ENCODE measurements at regions not wholly inside any gene's neighbourhood (a gene's known extent, or its start where the extent isn't known, plus 50 kb on each side); places are given as distances from the start of the nearest gene placed in this dataset.
"Not testable (repeated sequence)": the region's sequence is repeated elsewhere in the genome, so short reads cannot be mapped to it uniquely, and the experiment has no call there.

- H3K27me3 ChIP-seq (replicated peaks; ENCODE audit: control insufficient read depth, insufficient read depth, low read length) = no peaks in the 10 kb centered on the region
- TF ChIP-seq CTCF (IDR thresholded peaks at IDR 0.05; ENCODE audit: insufficient read depth, low read length, poor library complexity, severe bottlenecking) = no peak
- no peak overlapping the region for H3K4me3 ChIP-seq (replicated peaks; ENCODE audit: low read depth, low read length)
- DNase-seq (ENCODE audit: extremely low read depth, insufficient read length) = no peak
- no peaks in the 10 kb centered on the region for H3K36me3 ChIP-seq (ENCODE audit: control insufficient read depth, insufficient read depth, low read length)
Observed at GRCh38 chr4:57344296-57344695, 234.1 kb upstream of the IGFBP7 start.

DNA sequence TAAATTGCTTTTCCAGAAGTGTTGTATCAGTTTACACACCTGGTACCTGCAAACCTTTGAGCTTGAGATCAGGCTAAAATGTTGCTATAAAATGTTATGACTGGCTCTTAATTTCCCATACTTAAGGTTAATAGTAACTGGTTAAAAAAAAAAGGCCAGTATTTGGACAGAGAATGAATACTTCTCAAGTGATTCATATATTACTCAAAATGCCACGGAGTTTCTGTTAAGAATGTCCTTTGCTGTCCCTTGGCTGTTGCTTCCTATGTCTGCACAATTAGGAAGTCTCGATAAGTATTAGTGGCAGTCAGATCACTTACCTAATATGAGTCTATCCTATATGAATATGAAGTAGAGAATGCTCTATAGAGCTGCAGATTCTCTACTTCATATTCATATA, 232.2 kb upstream of the IGFBP7 start:
- Histone ChIP-seq H3K36me3 (ENCODE audit: control insufficient read depth, insufficient read depth, low read length) (no peaks in the 10 kb centered on the region), H3K4me3 (replicated peaks; ENCODE audit: low read depth, low read length) (no peak overlapping the region), H3K27me3 (replicated peaks; ENCODE audit: control insufficient read depth, insufficient read depth, low read length) (no peaks in the 10 kb centered on the region)
- TF ChIP-seq CTCF (IDR thresholded peaks at IDR 0.05; ENCODE audit: insufficient read depth, low read length, poor library complexity, severe bottlenecking) = no peak
- no peak for DNase-seq (ENCODE audit: extremely low read depth, insufficient read length)

- H3K4me3 ChIP-seq (replicated peaks; ENCODE audit: low read depth, low read length); H3K27me3 ChIP-seq (replicated peaks; ENCODE audit: control insufficient read depth, insufficient read depth, low read length); H3K36me3 ChIP-seq (ENCODE audit: control insufficient read depth, insufficient read depth, low read length); DNase-seq (ENCODE audit: extremely low read depth, insufficient read length): not testable (repeated sequence)
Observed at GRCh38 chr4:57338861-57339260, 228.7 kb upstream of the IGFBP7 start.

- no peak for DNase-seq (ENCODE audit: extremely low read depth, insufficient read length)
- Histone ChIP-seq H3K27me3 (replicated peaks; ENCODE audit: control insufficient read depth, insufficient read depth, low read length) (no peaks in the 10 kb centered on the region), H3K36me3 (ENCODE audit: control insufficient read depth, insufficient read depth, low read length) (no peaks in the 10 kb centered on the region), H3K4me3 (replicated peaks; ENCODE audit: low read depth, low read length) (no peak overlapping the region)
- TF ChIP-seq CTCF (IDR thresholded peaks at IDR 0.05; ENCODE audit: insufficient read depth, low read length, poor library complexity, severe bottlenecking) = no peak
Observed at GRCh38 chr4:57333684-57334083, 223.5 kb upstream of the IGFBP7 start.

GRCh38 chr4:57331959-57332358, 221.8 kb upstream of the IGFBP7 start:
- no peak for DNase-seq (ENCODE audit: extremely low read depth, insufficient read length)
- Histone ChIP-seq H3K27me3 (replicated peaks; ENCODE audit: control insufficient read depth, insufficient read depth, low read length) (no peaks in the 10 kb centered on the region), H3K36me3 (ENCODE audit: control insufficient read depth, insufficient read depth, low read length) (no peaks in the 10 kb centered on the region), H3K4me3 (replicated peaks; ENCODE audit: low read depth, low read length) (no peak overlapping the region)
- no peak for TF ChIP-seq CTCF (IDR thresholded peaks at IDR 0.05; ENCODE audit: insufficient read depth, low read length, poor library complexity, severe bottlenecking)

GRCh38 chr4:57329279-57329678, 219.1 kb upstream of the IGFBP7 start:
- no peak for TF ChIP-seq CTCF (IDR thresholded peaks at IDR 0.05; ENCODE audit: insufficient read depth, low read length, poor library complexity, severe bottlenecking)
- Histone ChIP-seq H3K36me3 (ENCODE audit: control insufficient read depth, insufficient read depth, low read length) (no peaks in the 10 kb centered on the region), H3K27me3 (replicated peaks; ENCODE audit: control insufficient read depth, insufficient read depth, low read length) (no peaks in the 10 kb centered on the region), H3K4me3 (replicated peaks; ENCODE audit: low read depth, low read length) (no peak overlapping the region)
- no peak for DNase-seq (ENCODE audit: extremely low read depth, insufficient read length)

All from GM06990 (cell line).